DND-41 (cell line): ENCODE measurements at regions not wholly inside any gene's neighbourhood (a gene's known extent, or its start where the extent isn't known, plus 50 kb on each side); places are given as distances from the start of the nearest gene placed in this dataset.
"Not testable (repeated sequence)": the region's sequence is repeated elsewhere in the genome, so short reads cannot be mapped to it uniquely, and the experiment has no call there.

Experiments used
- EZH2 ChIP-seq: IDR thresholded peaks from 3 replicates; pipeline ENCODE4 v1.6.1; 2012; ENCODE audit warnings: borderline replicate concordance, low read depth, mild to moderate bottlenecking, moderate library complexity, low read length, inconsistent platforms; ENCODE audit not compliant: severe bottlenecking
- TF ChIP-seq, protein P1 (sequence below): IDR thresholded peaks from 2 replicates; pipeline ENCODE4 v1.5.1; 2012; ENCODE audit warnings: borderline replicate concordance, low read length, moderate library complexity, mild to moderate bottlenecking; ENCODE audit not compliant: poor library complexity, severe bottlenecking; ENCODE audit errors: extremely low read depth

DNA sequence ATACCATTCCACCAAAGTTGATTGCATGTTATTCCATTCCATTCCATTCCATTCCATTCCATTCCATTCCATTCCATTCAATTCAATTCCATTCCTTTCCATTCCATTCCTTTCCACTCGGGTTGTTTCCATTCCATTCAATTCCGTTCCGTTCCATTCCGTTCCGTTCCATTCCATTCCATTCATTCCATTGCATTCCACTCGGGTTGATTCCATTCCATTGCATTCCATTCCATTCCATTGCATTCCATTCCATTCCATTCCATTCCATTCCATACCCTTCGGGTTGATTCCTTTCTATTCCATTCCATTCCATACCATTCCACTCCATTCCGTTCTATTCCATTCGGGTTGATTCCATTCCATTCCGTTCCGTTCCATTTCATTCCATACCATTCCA lies 166.9 kb downstream of the CWH43 start:
- not testable (repeated sequence) for TF ChIP-seq EZH2
- TF ChIP-seq, protein P1, sequence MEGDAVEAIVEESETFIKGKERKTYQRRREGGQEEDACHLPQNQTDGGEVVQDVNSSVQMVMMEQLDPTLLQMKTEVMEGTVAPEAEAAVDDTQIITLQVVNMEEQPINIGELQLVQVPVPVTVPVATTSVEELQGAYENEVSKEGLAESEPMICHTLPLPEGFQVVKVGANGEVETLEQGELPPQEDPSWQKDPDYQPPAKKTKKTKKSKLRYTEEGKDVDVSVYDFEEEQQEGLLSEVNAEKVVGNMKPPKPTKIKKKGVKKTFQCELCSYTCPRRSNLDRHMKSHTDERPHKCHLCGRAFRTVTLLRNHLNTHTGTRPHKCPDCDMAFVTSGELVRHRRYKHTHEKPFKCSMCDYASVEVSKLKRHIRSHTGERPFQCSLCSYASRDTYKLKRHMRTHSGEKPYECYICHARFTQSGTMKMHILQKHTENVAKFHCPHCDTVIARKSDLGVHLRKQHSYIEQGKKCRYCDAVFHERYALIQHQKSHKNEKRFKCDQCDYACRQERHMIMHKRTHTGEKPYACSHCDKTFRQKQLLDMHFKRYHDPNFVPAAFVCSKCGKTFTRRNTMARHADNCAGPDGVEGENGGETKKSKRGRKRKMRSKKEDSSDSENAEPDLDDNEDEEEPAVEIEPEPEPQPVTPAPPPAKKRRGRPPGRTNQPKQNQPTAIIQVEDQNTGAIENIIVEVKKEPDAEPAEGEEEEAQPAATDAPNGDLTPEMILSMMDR = not testable (repeated sequence)
